GM21515 (cell line): ENCODE measurements at regions not wholly inside any gene's neighbourhood (a gene's known extent, or its start where the extent isn't known, plus 50 kb on each side); places are given as distances from the start of the nearest gene placed in this dataset.

ENCODE experiments used
- ATAC-seq: cut with Tn5 transposase; IDR thresholded peaks from one replicate; pipeline ENCODE4 v1.9.1; 2021; ENCODE audit not compliant: unreplicated experiment

DNA sequence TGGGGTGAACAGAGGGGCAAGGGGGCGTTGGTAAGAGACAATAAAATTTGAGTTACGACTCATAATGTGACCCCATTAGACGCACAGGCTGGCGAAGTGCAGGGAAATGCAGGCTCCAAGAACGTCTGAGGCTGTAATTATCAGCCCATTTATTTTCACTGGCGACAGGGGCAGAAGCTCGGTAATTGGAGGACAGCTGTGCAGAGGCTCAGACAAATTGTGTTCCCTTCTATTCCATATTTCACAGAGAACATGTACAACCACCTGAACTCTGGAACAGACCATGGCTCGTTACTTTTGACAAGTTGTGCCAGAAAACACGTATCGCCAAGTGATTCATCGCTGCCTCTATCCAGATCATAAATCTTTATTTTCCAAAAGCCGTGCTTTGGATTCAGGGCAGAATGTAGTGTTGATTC, 137.3 kb upstream of the FRMD4A start:
- ATAC-seq = no peak

DNA sequence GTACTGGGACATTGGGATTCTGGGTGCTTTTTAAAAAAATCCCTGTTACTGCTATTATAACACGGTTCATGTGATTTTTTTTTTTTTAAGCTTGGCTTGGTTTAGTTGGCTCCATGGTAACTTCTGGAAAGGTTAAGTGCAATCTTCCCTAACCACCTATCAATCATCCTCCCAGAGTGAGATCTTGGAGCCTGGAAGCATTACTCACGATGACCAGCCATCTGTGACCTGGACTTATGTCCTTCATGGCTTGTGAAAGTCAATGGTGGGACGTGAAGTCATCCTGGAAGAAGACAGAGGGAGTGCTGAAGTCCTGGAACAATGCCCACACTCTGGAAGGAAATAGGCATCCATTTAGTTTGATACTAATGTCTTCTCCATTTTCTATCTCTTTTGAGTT, 135.5 kb upstream of the FRMD4A start:
- ATAC-seq = no peak

DNA sequence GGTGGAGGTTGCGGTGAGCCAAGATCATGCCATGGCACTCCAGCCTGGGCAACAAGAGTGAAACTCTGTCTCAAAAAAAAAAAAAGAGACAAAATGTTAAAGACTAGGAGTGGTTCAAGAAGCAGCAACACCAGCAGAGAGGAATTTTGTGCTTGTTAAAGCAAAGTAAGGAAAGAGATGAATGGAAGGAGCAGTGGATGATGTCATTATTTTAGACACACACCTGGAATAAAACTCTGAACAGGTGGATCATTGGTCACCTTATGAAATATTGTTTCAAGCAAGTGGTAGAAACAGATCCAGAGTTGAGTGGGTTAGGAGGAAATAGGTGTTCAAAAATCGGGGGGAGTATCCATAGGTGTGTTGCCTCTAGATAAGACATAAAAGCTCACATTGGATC, 129.7 kb upstream of the FRMD4A start:
- no peak for ATAC-seq

GRCh38 chr10:14459665-14460064, 128.9 kb upstream of the FRMD4A start:
- ATAC-seq = no peak

GRCh38 chr10:14456870-14457266, 126.1 kb upstream of the FRMD4A start:
- no peak for ATAC-seq

- ATAC-seq = no peak
Measured at GRCh38 chr10:14456218-14456869, 125.6 kb upstream of the FRMD4A start.

DNA sequence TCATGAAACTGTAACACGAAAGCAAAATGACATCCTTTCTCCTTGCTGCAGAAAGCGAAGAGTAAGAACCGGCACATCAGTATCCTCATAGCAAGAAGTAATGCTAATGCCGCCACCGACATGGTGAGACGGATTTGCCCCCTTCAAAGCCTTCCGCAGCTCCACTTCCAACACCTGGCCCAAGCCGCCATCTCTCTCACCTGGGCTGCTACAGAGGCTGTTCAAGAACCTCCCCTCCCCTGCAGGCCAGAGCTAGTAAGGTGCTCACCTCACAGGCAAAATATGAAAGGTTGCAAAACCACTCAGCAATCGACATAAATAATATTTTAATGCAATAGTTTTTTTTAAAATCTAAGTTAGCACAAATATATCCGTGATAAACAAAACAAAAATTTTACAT, 123.9 kb upstream of the FRMD4A start:
- no peak for ATAC-seq

DNA sequence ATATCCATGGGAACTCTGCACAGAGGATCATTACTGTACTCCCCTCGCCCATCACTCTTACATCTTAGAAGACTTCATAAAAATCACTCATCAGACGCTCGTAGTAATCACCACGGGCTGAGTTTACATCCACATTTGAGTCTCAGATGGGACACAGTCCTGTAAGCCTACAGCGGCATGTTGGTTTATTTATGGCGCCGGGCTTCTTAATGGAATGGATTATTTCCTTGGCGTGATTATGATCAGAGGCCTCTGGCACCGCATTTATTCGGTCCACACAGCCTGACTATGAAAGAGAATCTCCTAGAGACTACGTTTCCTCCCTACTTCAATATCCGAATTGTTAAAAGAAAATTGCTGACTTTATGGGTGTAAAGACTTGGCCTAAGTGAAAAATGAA, 123.5 kb upstream of the FRMD4A start:
- no peak for ATAC-seq

DNA sequence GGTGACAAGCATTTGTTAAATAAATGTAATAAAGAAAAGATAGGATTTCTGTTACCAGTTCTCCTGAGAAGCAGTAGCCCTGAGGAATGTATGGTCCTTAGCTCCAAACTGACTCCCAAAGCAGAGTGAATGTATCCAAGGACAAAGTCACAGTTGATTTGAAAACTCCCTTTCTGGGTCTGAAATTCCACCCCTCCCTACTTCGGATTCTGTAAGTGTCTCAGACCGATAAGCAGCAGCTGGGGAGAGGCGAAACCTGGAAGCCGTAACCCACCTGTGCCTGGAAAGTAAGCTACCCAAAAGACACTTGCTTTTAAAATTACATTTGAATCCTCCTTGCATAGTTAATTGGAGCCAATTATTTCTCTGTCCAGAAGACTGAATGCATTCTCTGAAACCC, 122.9 kb upstream of the FRMD4A start:
- no peak for ATAC-seq

GRCh38 chr10:14451341-14451740, 120.6 kb upstream of the FRMD4A start:
- no peak for ATAC-seq

DNA sequence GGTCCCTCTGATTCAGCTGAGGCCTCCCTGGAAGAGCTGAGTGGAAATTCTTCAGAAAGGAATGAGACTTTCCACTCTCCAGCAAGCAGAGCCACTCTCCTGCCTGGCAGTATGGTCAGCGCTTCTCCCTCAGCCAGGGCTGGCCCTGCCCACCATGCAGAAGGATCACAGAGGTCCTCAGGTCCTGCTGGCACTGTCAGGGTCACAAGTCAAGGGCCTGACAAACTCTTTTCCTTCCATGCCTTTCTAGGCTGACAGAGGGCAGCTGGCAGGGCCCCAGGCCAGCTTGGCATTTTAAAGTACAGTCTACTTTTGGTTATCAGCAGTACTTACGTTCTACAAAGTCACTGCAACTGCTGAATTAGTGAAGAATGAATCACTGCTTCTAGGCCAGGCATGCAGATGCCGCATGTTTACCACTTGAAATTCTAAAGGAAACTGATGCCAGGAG, 119.3 kb upstream of the FRMD4A start:
- no peak for ATAC-seq

DNA sequence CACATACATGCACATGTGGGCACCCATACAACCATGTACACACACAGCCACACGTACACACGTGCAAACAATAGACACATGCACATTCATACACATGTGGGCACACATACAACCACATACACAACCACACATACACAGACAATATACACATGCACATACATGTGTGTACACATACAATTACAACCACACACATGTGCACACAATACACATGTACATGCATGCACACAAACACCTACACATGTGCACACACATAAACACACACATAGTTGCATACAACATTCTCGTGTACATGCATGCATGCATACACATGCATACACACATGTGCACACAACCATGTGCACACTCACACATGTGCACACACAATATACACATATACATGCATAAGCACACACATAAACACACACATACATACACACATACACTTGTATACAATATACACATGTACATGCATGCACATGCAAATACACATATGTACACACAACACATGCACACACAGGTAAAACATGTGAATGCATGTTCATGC, 118.6 kb upstream of the FRMD4A start:
- ATAC-seq = no peak

DNA sequence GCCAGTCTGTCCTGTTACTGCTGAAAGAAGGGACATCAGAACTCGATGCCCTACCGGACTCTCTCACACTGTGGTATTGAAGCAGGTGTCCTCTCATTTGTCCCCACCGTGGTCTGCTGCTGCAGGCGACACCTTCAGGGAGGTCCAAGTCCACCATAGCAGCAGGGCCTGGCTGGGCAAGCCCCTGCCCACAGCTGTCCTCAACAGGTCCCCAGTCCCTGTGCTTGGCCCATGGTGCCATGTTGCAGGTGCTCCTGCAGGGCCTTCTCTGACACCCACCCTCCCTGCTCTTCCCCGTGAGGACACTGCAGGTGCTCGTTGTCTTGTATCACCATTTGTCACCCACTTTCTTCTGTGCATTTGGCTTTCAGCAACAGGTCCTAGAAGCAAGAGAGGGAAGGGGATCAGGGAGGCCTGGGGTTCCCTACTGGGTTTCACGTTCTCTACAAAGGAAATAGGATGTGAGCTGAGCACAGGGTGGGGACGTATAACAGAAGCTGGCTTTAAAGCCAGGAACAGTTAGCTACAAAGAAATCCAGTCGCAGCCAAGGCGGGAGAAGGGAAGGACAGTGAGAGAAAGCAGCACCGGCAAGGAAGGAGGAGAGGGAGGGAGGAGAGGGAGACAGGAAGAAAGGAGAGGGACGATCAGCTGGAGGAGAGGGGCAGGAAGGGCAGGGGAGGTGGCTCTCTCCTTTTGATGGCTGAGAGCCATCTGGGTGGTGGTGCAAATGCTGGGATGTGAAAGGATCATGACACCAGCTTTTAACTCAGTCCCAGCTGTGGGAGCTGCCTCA, 117.7 kb upstream of the FRMD4A start:
- ATAC-seq = no peak

GRCh38 chr10:14447094-14447839, 116.5 kb upstream of the FRMD4A start:
- no peak for ATAC-seq

DNA sequence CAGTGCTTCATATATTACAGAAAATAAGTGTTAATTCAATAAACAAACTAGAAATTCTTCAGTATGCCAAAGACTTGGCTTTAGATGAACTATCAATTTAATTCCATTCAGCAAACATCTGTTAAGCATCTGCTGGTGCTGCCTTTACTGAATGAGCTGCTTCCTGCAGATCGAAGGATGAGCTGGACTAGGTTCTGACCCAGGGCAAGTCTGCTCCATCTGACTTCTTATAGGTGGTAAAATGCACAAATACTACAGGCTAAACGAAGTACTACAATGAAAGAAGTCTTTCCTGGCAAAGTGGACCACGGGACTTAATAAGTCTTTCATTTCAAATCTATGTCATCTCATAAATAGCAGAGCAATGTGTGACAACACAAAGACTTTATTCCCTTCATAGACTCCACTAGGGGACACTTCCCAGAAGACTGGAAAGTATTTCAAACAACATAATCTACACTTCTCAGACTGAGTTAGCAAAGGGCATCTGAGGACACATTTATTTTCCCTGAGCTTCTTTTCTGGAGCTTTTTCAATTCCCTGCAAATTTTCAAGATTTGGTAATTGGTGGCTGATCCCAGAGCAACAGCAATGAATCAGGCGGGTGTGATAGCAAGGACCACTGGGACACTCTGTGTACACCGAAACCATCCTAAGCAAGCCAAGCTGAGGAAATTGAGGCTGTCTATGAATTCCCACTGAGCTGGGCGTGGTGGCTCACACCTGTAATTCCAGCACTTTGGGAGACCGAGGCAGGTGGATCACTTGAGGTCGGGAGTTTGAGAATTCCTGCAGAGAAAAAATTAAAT, 108.9 kb upstream of the FRMD4A start:
- no peak for ATAC-seq

DNA sequence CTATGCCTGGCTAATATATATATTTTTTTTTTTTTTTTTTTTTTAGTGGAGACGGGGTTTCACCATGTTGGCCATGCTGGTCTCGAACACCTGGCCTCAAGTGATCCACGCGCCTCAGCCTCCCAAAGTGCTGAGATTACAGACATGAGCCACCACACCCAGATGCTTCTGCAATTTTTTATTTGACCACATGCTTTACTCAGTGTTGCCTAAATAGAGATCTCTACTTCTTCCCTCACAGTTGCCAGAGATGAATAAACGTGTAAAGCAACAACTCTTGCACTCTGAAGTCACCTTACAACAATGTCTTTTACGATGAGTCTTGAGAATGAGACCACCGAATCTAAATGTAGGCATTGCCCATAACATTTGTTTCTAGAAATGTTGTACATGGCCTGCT, 107.9 kb upstream of the FRMD4A start:
- no peak for ATAC-seq

GRCh38 chr10:14438057-14438456, 107.3 kb upstream of the FRMD4A start:
- no peak for ATAC-seq

DNA sequence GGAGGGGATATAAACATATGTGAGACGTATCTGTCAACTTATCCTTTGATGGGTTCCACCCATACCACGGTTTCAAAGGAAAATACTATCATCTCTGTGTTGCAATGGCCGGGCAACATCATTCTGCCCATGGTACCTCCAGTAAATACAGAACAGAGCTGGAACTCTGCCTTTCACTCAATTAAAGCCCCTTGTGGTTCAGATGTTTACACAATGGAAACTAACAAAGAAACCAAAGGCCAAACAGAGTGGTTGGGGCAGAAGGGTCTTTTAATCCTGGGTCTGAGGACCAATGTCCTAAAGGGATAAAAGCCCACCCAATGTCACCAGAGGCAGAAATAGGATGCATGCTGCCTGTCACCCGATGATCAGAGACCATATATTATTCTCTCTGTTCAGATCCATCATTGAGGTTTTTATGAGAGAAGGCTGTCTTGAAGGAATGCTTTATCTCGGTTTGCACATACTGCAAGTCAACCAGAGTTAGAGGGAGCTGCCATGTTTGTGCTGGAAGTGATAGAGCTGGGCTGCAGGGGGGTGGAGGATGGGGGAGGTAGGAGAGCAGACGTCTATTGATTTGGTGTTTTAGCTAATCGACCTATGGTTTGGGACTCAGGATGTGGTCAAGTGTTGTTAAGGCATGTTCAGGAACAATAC, 105.4 kb upstream of the FRMD4A start:
- no peak for ATAC-seq

DNA sequence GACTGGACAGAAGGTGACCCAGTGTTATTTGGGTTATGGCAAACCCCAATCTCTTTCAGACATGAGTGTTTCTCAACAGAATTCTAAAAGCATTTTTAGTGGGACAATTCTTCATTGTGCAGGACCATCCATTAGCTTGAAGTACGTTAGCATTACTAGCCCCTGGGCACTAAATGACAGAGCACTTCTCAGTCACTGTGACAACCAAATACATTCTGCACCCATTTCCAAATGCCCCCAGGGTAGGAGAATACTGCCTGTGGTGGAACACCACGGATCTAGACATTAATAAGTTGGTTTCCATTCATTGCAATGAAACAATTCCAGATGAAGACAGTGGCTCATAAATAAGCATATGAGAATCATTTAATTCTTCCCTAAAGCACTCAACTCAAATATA, 102.4 kb upstream of the FRMD4A start:
- ATAC-seq = no peak

- ATAC-seq = no peak
Measured at GRCh38 chr10:14431868-14432267, 101.1 kb upstream of the FRMD4A start.
